NCI-H526 treated with DMSO at 0.1 percent for 48 hours (cell line): ENCODE measurements at regions not wholly inside any gene's neighbourhood (a gene's known extent, or its start where the extent isn't known, plus 50 kb on each side); places are given as distances from the start of the nearest gene placed in this dataset.
A peak's percentile ranks its signal among the peaks of the same experiment; 100 is the strongest.
"Not testable (repeated sequence)": the region's sequence is repeated elsewhere in the genome, so short reads cannot be mapped to it uniquely, and the experiment has no call there.

Source experiments
- DNase-seq: peaks from one replicate; lab custom pipeline; 2025; lab: John Stamatoyannopoulos, UW

DNA sequence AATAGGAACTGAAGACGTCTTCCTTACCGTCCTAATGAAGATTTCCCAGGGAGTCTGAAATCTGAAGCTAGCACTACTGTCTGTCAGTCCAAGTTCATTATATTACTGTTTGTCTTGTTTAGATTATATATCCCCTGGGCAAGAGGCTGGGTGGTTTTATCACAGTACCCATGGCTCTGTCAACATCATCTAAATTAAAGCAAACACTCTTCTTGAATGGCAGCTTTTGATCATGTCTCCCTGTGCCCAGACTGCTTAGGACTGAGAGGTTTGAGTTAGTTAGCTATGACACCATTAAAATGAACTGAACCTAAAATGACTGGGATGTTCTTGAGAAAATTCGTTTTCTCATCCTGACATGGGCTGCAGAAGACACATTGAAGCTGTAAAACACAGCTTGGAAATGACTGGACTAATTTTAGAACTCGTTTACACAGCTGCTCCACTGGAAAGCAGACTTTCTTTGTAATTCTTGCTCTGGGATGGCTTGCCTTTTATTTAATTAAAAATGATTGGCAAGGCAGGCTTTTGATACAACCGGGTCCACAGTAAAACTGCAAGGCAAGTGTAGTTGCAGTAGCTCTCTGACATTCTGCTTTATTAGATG, 243.5 kb downstream of the MFSD1 start:
- DNase-seq, result peak; percentile 51

DNA sequence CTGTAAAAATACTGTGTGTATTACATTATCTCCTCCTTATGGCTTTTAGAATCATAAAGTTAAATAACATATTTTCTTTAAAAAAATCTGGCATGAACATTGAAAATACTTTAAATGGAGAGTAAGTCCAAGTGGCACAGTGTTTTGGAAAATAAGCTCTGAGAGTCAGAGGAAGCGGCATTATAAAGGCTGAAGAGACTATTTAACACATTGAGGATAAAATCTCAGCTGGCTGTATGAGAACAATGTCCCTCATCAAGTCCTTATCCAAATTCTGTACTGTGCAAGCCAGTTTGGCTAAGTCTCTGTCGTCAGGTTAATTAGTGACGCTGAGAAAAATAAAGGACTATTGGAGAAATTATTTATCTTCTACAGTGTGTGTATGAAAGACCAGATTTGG, 245.5 kb downstream of the MFSD1 start:
- no peak for DNase-seq

DNA sequence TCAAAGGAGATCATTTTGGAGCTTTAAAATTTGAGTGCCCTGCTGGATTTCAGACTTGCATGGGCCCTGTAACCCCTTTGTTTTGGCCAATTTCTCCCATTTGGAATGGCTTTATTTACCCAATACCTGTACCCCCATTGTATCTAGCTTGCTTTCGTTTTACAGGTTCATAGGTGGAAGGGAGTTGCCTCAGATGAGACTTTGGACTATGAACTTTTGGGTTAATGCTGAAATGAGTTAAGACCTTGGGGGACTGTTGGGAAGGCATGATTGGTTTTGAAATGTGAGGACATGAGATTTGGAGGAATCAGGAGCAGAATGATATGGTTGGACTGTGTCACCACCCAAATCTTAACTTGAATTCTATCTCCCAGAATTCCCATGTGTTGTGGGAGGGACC, 250.6 kb downstream of the MFSD1 start:
- not testable (repeated sequence) for DNase-seq

DNA sequence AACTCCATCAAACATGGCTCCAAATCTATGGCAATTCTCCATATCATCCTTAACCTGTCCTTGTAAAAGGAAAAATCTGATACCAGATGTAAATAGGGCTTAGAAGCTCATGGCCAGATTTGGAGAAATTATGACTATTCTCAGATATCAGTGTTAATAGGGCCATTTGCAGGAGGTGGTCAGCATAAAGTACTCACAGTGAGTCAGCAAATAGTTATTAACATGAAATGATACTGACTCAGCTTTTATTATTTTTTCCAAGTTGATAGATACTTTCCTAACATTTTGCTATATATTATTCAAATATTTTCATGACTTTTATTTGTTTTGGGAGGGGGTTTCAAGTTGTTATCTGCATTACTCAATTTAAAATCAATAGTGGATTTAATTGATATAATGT, 255.8 kb downstream of the MFSD1 start:
- DNase-seq, result no peak

DNA sequence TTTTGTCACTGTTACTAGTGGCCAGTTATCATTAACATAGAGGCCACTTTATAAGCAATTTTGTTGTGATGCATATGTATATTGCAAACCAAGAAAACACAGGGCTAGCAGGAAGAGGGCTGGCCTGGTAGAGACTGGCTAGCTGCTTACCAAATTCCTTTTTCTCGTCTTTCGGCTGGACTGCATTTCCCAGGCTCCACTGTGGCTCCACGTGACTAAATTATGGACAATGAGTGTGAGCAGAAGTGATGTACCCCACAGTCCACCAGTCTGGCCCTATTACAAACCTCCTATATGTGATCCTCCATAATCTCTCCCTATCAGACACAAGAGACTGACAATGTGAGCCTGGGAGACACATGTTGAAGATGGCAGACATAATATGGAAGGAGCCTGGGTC, 257.0 kb downstream of the MFSD1 start:
- DNase-seq, result no peak

DNA sequence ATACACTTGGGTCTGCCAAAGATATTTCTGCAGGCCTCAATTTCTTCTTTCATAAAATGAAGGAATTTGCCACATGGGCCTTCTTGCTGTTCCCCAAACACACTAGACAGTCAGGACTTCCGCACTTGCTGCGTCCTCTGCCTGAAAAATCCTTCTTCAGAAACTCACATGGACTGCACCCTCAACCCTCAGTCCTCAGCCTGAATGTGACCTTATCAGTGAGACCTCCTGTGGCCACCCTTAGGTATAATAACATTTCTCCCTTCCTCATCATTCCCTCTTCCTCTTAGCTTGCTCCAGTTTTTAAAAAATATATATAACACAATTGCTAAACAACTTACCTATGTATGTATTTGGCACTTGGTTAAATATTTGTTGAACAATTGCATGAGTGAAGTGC, 257.5 kb downstream of the MFSD1 start:
- no peak for DNase-seq

DNA sequence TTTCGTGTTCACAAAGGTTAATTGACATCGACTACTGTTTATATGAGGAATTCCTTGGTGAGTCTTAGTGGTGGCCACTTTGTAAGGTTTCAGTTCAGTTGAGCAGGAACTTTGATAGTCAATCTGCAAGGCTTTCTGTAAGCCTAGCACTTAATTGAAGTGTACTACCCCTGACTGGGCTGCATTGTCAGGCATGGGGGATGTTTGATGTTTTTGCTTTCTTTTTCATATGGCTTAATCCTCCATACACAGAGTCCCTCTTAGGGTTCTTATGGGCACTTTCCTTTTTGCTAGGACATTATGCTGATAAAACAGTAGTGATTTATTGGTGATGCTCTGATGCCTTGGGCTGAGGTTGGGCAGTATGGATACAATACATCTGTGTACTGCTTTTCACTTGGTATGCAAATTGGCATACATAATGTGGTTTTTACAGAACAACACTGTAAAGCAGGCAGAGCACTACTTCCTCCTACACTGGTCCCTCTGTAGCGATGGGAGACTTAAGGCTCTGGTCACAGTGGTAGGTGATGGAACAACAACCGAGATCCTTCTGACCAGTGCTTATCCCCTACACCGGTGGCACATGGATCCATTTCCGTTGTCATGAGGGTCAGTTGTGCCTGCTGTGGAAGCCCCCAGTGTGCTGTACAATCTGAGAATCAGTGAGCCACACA, 261.0 kb downstream of the MFSD1 start:
- DNase-seq, result peak; percentile 7

DNA sequence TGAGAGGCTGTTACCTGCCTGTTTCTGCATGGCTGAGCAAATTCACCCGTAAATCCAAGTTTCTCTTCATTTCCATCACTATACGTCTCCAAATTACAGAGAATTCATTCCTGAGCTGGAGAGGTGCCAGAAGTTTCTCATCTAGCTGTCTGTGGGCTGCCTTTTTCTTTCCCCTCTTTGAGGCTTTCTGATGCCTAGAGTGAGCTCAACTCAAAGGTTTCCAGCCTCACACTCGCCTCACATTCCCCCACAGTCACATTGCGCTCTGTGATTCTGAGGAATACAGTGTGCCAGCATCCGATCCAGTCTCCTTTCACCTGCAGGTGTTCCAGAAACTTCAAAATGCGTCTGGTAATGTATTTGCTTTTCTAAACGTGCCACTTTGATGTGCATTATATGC, 267.2 kb downstream of the MFSD1 start, which contains the start of gene IQCJ:
Gene IQCJ, plus strand, starts transcription at position 229 of the 400 bp plus-strand sequence.
- no peak for DNase-seq

DNA sequence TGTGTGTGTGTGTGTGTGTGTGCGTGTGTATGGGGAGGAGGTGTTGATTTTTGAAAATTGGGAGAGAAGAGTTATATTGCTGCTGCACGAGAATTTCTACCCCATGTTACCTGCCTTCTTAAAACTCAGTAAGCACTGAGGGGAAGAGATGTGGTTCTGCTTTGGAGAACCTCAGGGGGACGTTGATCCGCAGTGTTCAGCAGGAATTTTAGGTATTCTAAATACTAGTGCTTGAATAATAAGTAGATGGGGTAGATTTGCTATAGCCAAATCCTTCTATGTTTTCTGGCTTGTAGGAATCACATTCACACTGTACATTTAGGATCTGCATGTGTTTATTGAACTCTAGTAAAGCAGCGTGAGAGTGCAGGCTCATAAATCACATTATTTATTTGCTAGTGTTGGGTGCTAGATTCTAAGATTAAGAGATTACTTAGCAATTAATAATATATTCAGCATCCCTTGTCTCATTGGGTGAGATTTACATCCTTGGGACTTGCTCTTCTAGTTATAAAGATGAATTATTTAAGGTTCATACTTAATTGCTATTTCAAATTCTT, 268.1 kb downstream of the MFSD1 start:
- DNase-seq, result no peak

DNA sequence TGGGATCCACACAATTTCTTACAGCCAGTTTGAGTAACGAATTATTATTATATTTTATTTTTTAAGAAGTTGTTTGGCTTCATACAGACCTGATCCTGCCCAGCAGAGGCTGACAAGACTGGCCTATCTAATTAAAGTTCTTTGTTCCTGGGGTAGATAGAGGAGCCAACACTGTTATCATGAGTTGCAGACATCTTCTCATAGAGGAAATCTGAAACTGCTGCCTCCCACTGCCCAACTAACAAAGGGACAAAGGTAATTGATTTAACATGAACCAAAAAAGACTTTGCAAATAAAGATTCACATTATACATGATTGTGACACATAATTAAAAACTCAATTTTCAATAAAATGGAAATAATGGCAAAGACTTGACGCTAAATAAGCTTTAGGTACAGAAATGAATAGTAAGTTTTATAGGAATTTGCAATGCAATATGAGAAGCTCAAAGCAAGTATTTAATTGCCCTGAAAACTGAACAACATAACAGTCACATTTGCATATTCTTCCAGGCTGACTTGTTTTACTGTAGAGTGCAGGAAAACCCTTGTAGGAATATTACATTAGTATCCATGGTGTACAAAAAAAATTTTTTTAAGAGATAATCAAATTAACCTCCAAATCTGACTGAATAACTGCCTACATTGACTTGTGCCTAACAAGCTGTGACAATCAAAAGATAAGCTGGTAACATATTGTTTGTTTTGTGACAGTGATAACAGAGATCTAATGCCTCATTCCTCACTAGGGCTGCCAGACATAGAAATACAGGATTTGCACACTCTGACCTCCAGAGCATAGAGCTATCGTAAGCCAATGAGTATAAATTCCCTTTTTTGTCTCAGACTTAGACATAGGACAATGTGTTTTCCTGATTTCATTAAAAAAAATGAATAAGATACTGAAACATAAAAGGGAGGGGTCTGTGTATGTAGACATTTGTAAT, 273.2 kb downstream of the MFSD1 start:
- DNase-seq, result peak; percentile 76

DNA sequence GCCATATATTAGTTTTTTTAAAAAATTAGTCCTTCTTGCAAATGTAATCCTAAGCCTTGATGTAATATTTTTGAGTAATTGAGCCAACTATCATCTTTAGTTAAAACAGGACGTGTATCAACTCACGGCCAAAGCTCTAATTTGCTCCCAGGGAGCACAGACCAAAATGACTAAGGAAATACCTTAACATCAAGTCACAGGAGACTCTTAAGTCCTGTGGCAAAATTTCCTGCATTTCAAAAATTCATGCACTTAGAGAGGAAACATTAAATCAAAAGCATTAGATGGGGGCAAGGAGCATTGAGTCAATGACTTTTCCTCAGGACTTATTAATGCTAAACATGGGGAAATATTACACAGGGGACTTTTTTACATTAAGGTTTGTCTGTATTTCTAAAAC, 276.0 kb downstream of the MFSD1 start:
- DNase-seq, result no peak

DNA sequence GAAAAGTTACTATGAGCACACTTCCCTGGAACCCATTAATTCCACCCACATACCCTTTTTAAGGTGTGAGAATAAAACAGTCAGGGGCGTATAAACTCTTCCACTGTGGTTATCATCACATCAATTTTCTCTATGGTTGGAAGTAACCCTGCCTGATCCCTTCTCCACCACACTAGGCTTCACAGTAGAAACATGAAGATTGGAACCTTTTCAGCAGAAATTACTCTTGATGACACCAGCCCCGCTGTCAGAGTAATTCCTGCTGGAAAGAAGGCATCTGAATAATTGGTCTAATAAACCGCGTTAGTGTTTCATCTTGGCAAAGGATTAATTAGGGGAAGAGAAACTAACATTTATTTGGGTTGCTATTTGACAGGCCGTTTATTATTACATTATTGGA, 278.4 kb downstream of the MFSD1 start:
- DNase-seq, result no peak

DNA sequence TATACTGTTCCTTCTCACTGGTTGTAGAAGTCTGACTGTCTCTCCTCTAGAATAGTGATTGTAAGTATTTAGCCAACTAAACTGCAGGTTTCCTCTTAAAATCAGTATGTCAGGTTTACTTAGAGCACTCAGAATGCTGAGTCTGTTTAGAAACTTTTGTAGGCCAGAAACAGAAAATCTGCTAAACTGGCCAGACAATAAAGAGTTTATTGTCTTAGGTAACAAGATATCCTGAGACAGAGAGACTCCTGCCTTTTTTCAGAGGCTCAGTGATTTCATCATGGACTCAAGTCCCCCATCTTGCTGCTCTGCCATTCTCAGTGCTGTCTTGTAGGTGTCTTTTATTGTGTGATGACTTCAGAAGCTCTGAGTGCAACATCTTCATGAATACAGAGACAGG, 279.0 kb downstream of the MFSD1 start:
- no peak for DNase-seq

DNA sequence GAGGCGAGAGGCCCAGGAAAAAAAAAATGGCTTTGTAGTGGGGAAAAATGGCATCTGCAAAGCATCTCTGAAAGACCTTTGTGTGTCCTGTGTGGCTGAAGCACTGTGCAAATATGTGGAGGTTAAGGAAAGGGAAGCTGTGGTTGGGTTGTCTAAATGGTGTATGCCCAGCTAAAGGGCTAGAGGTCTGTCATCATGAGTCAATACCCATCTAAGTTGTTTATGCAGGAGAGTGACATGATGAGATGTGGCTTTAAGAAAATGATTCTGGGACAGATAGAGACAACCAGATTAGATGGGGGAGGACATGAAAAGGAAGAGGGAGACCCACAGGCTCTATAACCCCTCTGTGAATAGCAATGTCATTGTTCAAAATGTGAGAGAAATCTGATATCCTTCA, 280.7 kb downstream of the MFSD1 start:
- no peak for DNase-seq

DNA sequence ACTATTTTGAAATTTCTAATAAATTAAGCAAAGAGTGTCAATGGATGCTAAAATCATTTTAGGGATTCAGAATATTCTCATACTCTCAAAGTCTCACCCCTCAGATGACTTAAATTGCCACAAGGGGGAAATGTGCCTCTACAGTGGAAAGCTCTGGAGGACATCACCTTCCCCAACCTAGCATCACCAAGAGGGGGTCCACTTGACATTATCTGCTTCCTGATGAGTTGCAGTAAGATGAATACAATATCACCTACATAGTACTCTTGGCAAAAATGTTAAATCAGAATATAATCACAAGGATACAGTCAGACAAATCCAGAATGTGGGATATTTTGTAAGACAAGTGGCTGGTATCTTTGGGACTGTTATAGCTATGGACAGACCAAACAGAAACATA, 290.1 kb downstream of the MFSD1 start:
- DNase-seq, result no peak

DNA sequence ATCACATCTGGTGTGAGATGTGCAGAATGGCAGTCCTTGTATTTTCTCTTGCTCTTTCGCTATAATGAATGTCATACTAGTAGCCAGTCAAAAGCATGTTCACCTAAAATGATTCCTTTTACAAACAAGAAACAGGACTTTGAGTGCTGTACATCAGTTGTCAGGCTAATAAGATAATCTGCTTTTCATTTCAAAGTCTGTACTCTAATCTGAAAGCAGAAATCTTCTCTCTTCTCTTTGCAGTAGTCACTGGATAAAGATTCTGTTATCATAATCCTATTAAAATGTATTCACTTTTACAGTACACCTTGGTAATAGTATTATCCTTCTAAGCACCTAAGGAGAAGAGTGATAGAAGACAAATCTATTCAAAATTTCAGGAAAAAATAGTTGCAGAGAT, 300.1 kb downstream of the MFSD1 start:
- DNase-seq, result no peak

DNA sequence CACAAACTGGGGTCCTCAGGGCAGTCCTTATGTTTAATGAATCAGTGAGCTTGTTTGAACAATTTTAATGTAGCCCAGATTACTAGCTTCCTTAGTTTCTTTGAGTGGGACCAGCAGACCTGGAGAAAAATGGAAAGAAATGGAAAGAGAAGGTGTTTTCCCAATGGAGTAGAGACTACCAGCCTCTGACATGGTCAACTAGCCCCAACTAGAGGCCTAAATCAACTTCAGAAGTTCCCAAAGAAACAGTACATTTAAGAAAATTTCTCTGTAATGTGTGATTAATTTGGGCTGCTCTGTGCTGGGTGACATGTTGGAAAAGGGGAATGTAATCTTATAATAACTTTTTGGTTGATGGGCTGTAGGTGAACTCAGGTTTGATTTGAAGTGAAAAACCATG, 310.9 kb downstream of the MFSD1 start:
- DNase-seq, result no peak

DNA sequence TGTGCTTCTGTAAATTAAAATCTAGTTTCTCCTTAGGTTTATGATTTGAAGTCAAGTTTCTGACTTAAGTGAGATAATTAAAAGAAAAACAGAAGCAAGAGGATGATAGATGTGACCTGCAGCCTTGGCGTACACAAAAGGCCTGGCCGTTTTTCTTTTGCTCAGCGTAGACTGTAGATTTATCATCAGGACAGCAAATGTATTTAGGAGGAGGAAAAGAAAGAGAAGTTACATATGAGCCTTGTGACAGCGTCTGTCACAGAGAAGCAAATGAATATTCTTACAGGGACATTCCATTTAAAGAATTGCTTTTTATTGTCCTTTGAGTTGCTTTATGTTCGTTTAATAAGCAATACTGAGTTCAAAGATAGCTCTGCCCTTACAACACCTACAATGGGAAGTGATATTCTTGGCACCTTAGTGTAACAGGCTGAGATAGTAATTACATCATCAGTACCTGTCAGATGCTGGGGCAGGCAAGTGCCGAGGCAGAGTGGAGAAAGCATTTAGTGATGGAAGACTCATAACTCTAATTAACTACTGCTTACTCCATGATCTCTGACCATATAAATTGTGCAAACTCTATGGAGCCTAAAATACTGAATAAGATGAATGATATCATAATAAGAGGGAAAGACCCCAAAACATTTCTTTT, 311.5 kb downstream of the MFSD1 start:
- no peak for DNase-seq

DNA sequence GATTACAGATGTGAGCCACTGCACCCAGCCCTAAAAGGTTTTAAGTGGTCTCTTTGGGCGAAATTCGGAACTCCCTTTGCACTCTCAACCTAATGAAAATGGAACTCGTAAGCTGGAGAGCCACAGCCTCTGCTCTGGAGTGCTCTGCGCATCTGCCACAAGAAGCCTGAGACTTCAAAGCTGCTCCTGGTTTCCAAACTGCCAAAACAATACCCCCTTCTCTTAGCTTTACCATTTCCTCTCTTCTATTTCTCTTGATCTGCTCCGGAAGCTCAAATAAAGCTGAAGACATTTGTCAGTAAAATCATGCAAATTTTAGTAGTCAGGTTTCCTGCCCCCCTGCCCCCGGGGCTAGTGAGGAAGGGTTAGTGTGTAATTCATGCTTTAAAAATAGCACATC, 312.7 kb downstream of the MFSD1 start:
- no peak for DNase-seq

DNA sequence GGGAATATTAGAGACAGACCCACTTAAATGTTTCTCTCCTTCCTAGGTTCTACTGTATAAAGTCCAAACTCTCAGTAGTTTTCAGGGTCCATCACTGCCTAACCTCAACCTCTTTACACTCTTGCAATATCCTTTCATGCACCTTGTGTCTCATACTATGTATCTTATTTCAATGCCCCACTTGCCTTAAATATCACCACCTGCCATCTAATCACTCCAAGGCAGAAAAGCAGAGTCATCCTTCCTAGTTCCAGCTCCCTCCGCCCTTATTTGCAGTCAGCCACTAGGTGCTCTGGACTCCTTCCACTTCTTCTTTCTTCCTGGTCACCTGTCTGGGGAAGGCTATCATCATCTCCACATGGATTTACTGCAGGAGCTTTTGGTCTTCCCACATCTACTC, 322.0 kb downstream of the MFSD1 start:
- DNase-seq, result no peak

DNA sequence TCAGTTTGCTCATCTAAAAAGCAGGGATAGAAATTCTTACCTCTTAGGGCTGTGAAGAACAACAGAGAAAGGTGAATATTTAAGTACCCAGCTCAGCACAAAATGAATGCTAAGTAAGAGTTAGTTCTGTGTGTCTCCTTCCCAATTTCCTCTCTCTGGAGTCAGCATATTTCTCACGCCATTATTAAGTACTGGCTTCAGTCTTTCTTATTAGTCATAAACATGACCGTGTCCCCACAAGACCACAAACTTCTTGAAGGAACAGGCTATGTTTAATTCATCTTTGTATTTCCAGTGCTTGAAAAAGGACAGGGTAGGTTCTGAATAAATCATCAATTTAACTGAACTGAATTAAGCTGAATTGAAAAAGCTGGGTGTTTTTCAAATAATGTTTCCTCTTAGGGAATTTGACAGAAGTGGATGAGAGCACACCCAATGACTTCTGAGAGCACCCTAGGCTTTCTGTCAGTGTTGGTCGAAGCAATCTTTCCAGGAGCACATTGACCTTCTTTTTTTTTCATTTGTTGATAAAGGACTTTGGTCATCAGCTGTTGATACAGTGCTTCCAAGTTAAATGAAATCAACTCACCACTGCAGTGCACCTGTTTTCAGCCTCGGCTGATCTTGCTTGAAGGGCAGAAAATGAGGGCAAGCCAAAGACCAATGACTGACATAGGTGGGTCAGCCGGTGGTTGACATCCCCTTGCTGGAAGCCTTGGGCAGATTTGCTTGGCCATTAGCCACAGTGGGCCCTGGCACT, 324.6 kb downstream of the MFSD1 start:
- DNase-seq, result no peak
